Hepatocyte (in vitro differentiated cells): ENCODE measurements at regions not wholly inside any gene's neighbourhood (a gene's known extent, or its start where the extent isn't known, plus 50 kb on each side); places are given as distances from the start of the nearest gene placed in this dataset.

ENCODE experiments used
- CTCF ChIP-seq: fragments of 200-600 bp; sonication (generic); IDR thresholded peaks from 2 replicates; pipeline ENCODE4 v1.5.1; 2016; ENCODE audit warnings: antibody characterized with exemption, mild to moderate bottlenecking; ENCODE audit not compliant: poor library complexity
- EZH2 ChIP-seq: fragments of 200-600 bp; sonication (generic); IDR thresholded peaks from 2 replicates; pipeline ENCODE4 v1.6.1; 2016; ENCODE audit warnings: antibody characterized with exemption, mild to moderate bottlenecking, borderline replicate concordance
- EZH2phosphoT487 ChIP-seq: fragments of 200-600 bp; sonication (generic); IDR thresholded peaks from one replicate; pipeline ENCODE4 v1.6.1; 2018; ENCODE audit warnings: antibody characterized with exemption, mild to moderate bottlenecking, low read depth, moderate library complexity; ENCODE audit not compliant: unreplicated experiment, severe bottlenecking

- no peak for TF ChIP-seq EZH2phosphoT487
- no peak for TF ChIP-seq CTCF
- TF ChIP-seq EZH2 = no peak
These were observed 58.0 kb upstream of the OLFM1 start for GRCh38 chr9:135029463-135029862.
